Testis (tissue), 2 donors: ENCODE measurements at regions not wholly inside any gene's neighbourhood (a gene's known extent, or its start where the extent isn't known, plus 50 kb on each side); places are given as distances from the start of the nearest gene placed in this dataset.

Experiments
- CTCF ChIP-seq, 3 experiments: fragments of 450-650 bp in 2 of 3; fragments of 200-600 bp in 1 of 3; sonication (generic) in 1 of 3; IDR thresholded peaks; one replicate each; pipeline ENCODE4 v1.5.1; 2016 to 2019; ENCODE audit warnings: antibody characterized with exemption in 3 of 3, mild to moderate bottlenecking in 2 of 3, moderate library complexity in 1 of 3
- POLR2A ChIP-seq: fragments of 450-650 bp; IDR thresholded peaks from one replicate; pipeline ENCODE4 v1.6.1; 2017; ENCODE audit warnings: antibody characterized with exemption, mild to moderate bottlenecking, moderate library complexity

- TF ChIP-seq CTCF (IDR thresholded peaks at IDR 0.05) (no peak), POLR2A (no peak)
These were observed 133.0 kb downstream of the SLC28A3 start for GRCh38 chr9:84207491-84207951.
